ENCODE measurements at regions not wholly inside any gene's neighbourhood (a gene's known extent, or its start where the extent isn't known, plus 50 kb on each side); places are given as distances from the start of the nearest gene placed in this dataset.

GRCh38 chr2:8518979-8519668, 162.7 kb upstream of the ID2 start:
- TF ChIP-seq POLR2AphosphoS5 (IDR thresholded peaks at IDR 0.05; ENCODE audit: low read depth, low read length) (no peak), TAF1 (IDR thresholded peaks at IDR 0.05; ENCODE audit: borderline replicate concordance, insufficient read depth, low read length) (no peak), REST (IDR thresholded peaks at IDR 0.05; ENCODE audit: insufficient read depth in 1 of 2, low read depth in 2 of 2, low read length in 2 of 2) (no peak)
